ENCODE measurements at regions not wholly inside any gene's neighbourhood (a gene's known extent, or its start where the extent isn't known, plus 50 kb on each side); places are given as distances from the start of the nearest gene placed in this dataset.

DNA sequence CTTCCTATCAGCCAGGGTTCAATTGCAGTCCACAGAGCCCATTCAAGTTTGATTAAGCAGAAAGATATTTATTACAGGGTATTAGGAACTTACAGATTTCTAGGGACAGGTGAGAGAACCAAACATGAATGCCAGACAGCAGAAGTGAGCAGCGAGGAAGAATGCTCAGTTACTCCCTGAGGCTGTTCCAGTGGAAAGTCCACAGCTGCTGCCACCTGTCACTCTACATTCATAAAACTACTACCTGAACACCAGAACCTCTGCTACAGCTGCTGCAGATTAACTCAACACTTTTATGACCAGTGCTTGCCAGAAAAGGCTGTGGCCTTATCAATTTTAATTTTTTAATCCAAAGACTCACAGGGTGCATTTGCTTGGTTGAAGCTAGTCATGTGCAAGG lies 325.4 kb upstream of the ONECUT1 start:
- CTCF ChIA-PET, result no interaction called here
- no TSS peak for BruUV-seq (replicated peaks)

DNA sequence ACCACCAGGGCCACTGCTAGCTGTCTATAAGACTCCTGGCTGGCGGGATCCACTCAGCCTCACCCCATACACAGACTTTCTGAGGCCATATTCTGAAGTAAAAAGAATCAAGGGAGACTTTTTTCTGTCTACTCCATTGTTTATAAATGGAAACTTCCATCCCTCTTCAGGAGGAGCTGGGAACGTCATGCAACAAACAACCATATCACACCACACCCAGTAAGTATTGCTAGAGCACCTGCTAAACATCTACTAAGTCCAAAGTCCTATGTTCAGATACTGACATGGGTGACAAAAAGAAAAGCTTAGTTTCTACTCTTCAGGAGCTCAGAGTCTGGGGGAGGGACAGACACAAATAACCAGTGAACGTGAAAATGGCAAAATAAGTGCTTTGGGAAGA lies 324.8 kb upstream of the ONECUT1 start:
- DNase-seq, result no peak
- H3K27ac Mint-ChIP-seq (ENCODE audit: unreplicated experiment), result no peak overlapping the region
- no peak overlapping the region for H3K4me3 Mint-ChIP-seq (ENCODE audit: low read depth, unreplicated experiment)
- CTCF ChIA-PET, result no interaction called here
- intact Hi-C loops (cut with micrococcal nuclease; ENCODE audit: unreplicated experiment), result no loop called here
- BruUV-seq (replicated peaks), result no TSS peak
- H3K4me1 Mint-ChIP-seq (ENCODE audit: low read depth, unreplicated experiment), result peaks cover 20% of the 10 kb centered on the region
- peaks cover 7% of the 10 kb centered on the region for H3K9me3 Mint-ChIP-seq (ENCODE audit: low read depth, unreplicated experiment)
- no peaks in the 10 kb centered on the region for H3K36me3 Mint-ChIP-seq (ENCODE audit: insufficient read depth, unreplicated experiment)
- H3K27me3 Mint-ChIP-seq (ENCODE audit: unreplicated experiment), result no peaks in the 10 kb centered on the region
- TF ChIP-seq, protein P1, sequence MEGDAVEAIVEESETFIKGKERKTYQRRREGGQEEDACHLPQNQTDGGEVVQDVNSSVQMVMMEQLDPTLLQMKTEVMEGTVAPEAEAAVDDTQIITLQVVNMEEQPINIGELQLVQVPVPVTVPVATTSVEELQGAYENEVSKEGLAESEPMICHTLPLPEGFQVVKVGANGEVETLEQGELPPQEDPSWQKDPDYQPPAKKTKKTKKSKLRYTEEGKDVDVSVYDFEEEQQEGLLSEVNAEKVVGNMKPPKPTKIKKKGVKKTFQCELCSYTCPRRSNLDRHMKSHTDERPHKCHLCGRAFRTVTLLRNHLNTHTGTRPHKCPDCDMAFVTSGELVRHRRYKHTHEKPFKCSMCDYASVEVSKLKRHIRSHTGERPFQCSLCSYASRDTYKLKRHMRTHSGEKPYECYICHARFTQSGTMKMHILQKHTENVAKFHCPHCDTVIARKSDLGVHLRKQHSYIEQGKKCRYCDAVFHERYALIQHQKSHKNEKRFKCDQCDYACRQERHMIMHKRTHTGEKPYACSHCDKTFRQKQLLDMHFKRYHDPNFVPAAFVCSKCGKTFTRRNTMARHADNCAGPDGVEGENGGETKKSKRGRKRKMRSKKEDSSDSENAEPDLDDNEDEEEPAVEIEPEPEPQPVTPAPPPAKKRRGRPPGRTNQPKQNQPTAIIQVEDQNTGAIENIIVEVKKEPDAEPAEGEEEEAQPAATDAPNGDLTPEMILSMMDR (IDR thresholded peaks at IDR 0.05; ENCODE audit: unreplicated experiment), result no peak

More for the DNA sequence above, 325.4 kb upstream of the ONECUT1 start:
- H3K27me3 Mint-ChIP-seq (ENCODE audit: unreplicated experiment), result no peaks in the 10 kb centered on the region
- no peak overlapping the region for H3K4me3 Mint-ChIP-seq (ENCODE audit: low read depth, unreplicated experiment)
- TF ChIP-seq, protein P1 (IDR thresholded peaks at IDR 0.05; ENCODE audit: unreplicated experiment), result no peak
- no peak overlapping the region for H3K27ac Mint-ChIP-seq (ENCODE audit: unreplicated experiment)
- peaks cover 7% of the 10 kb centered on the region for H3K9me3 Mint-ChIP-seq (ENCODE audit: low read depth, unreplicated experiment)
- intact Hi-C loops (cut with micrococcal nuclease; ENCODE audit: unreplicated experiment), result no loop called here
- no peak for DNase-seq
- H3K36me3 Mint-ChIP-seq (ENCODE audit: insufficient read depth, unreplicated experiment), result no peaks in the 10 kb centered on the region
- H3K4me1 Mint-ChIP-seq (ENCODE audit: low read depth, unreplicated experiment), result peaks cover 20% of the 10 kb centered on the region

DNA sequence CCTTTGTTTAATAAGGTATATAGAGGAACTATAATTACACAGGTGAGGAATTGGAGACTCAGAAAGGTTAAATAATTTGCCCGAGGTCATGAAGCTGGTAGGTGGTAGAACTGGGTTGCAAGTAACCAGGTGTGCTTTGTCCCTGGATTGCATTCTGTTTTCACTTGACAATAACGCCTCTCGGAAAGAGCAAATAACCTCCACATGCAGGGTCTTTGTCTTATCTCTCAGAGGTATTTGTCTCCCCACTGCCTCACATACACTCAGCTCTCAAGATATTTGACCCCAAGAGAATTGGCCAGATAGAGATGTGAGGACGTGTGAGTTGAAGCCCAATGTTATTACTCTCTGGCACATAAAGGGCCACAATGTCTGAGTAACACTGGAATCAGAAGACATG lies 320.9 kb upstream of the ONECUT1 start:
- Mint-ChIP-seq H3K27me3 (ENCODE audit: unreplicated experiment) (no peaks in the 10 kb centered on the region), H3K36me3 (ENCODE audit: insufficient read depth, unreplicated experiment) (no peaks in the 10 kb centered on the region), H3K4me1 (ENCODE audit: low read depth, unreplicated experiment) (peaks cover 20% of the 10 kb centered on the region), H3K9me3 (ENCODE audit: low read depth, unreplicated experiment) (no peaks in the 10 kb centered on the region), H3K27ac (ENCODE audit: unreplicated experiment) (no peak overlapping the region), H3K4me3 (ENCODE audit: low read depth, unreplicated experiment) (no peak overlapping the region)
- CTCF ChIA-PET, result no interaction called here
- DNase-seq, result no peak
- TF ChIP-seq, protein P1 (IDR thresholded peaks at IDR 0.05; ENCODE audit: unreplicated experiment), result no peak
- intact Hi-C loops (cut with micrococcal nuclease; ENCODE audit: unreplicated experiment), result no loop called here
- no TSS peak for BruUV-seq (replicated peaks)

DNA sequence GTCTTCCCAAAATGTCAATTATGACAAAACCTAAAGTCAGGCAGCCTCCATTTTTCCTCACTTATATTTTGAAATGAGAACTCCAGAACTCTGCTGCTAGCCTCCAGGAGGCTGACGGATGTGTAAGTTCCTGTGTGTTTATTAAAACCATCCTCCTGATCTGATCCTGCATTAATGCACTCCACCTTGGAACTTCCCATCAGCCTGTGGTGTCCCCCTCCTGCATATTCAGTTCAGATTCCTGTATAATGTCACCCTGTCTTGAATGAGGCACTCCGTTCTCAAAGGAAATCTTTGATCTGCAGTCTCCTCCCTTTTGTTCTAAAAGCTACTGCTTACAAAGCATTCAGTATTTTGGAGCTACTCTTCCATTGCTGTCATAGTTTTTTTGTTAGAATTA lies 318.2 kb upstream of the ONECUT1 start:
- no peak for DNase-seq

More for the DNA sequence above, 318.2 kb upstream of the ONECUT1 start:
- intact Hi-C loops (cut with micrococcal nuclease; ENCODE audit: unreplicated experiment), result no loop called here
- BruUV-seq (replicated peaks), result no TSS peak
- TF ChIP-seq, protein P1 (IDR thresholded peaks at IDR 0.05; ENCODE audit: unreplicated experiment), result no peak
- Mint-ChIP-seq H3K27ac (ENCODE audit: unreplicated experiment) (no peak overlapping the region), H3K9me3 (ENCODE audit: low read depth, unreplicated experiment) (no peaks in the 10 kb centered on the region), H3K4me1 (ENCODE audit: low read depth, unreplicated experiment) (peaks cover 7% of the 10 kb centered on the region), H3K36me3 (ENCODE audit: insufficient read depth, unreplicated experiment) (no peaks in the 10 kb centered on the region), H3K27me3 (ENCODE audit: unreplicated experiment) (no peaks in the 10 kb centered on the region), H3K4me3 (ENCODE audit: low read depth, unreplicated experiment) (no peak overlapping the region)
- CTCF ChIA-PET, result no interaction called here
